ENCODE measurements at regions not wholly inside any gene's neighbourhood (a gene's known extent, or its start where the extent isn't known, plus 50 kb on each side); places are given as distances from the start of the nearest gene placed in this dataset.

DNA sequence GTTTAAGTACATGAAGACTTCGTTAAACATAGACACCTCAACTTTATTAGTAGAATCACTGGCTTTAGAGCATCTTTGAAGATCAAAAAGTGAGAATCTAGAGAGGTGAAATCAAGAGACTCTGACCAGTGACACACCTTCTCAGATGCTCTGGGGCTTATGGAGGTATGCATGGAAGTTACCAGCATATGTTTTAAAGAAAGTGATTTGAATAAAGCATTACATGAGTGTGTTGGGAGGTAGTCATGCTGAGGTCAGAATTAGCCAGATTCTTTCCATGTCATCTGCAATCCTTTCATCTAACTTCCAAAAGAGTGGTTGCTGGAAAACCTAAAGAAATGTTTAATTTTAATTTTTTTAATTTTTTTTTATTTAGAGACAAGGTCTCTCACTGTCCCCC lies 658.0 kb upstream of the GOLIM4 start:
- no peaks in the 10 kb centered on the region for H3K27me3 ChIP-seq (replicated peaks; ENCODE audit: control insufficient read depth, insufficient read depth, low read length)
- TF ChIP-seq, protein P1, sequence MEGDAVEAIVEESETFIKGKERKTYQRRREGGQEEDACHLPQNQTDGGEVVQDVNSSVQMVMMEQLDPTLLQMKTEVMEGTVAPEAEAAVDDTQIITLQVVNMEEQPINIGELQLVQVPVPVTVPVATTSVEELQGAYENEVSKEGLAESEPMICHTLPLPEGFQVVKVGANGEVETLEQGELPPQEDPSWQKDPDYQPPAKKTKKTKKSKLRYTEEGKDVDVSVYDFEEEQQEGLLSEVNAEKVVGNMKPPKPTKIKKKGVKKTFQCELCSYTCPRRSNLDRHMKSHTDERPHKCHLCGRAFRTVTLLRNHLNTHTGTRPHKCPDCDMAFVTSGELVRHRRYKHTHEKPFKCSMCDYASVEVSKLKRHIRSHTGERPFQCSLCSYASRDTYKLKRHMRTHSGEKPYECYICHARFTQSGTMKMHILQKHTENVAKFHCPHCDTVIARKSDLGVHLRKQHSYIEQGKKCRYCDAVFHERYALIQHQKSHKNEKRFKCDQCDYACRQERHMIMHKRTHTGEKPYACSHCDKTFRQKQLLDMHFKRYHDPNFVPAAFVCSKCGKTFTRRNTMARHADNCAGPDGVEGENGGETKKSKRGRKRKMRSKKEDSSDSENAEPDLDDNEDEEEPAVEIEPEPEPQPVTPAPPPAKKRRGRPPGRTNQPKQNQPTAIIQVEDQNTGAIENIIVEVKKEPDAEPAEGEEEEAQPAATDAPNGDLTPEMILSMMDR (IDR thresholded peaks at IDR 0.05; ENCODE audit: insufficient read depth, low read length, poor library complexity, severe bottlenecking), result no peak
- no peaks in the 10 kb centered on the region for H3K36me3 ChIP-seq (ENCODE audit: control insufficient read depth, insufficient read depth, low read length)
- no peak for DNase-seq (ENCODE audit: extremely low read depth, insufficient read length)
- H3K4me3 ChIP-seq (replicated peaks; ENCODE audit: low read depth, low read length), result no peak overlapping the region

DNA sequence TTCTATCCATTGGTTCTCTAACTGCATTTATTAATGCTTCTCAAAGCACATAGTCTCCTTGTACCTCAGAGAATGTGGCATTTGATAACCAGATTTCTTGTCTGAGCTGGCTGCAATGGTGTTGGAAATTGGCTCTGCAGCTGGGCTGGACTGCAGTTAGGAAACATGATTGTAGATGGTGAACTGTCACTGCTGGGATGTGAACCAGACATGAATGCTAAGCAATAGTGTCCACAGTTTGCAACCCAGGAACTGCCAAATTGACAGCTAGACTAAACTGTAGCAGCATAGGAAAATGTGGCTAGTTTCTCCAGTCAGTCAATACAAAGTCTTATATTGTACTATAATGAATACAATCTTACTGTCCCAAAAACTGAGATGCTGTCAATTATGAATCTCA lies 656.6 kb upstream of the GOLIM4 start:
- TF ChIP-seq, protein P1 (IDR thresholded peaks at IDR 0.05; ENCODE audit: insufficient read depth, low read length, poor library complexity, severe bottlenecking), result no peak
- Histone ChIP-seq H3K36me3 (ENCODE audit: control insufficient read depth, insufficient read depth, low read length) (no peaks in the 10 kb centered on the region), H3K4me3 (replicated peaks; ENCODE audit: low read depth, low read length) (no peak overlapping the region), H3K27me3 (replicated peaks; ENCODE audit: control insufficient read depth, insufficient read depth, low read length) (no peaks in the 10 kb centered on the region)
- no peak for DNase-seq (ENCODE audit: extremely low read depth, insufficient read length)

DNA sequence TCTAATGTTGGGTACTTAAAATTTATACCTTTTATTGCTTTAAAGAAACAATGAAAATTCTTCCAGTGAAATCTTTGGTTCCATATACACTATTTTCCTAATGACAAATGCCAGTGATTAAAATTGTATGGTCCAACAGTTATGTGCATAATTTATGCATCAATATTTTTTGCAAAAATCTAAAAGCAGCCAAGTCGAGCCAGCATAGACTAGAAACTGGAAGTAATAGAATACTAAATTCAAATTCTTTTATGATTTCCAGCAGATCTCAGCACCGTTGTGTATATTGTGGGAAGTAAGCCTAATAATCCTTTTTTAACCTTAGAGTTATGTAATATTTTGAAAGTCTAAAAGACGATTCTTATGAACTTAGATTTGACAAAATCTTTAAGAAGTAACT lies 652.0 kb upstream of the GOLIM4 start:
- no peak for DNase-seq (ENCODE audit: extremely low read depth, insufficient read length)
- TF ChIP-seq, protein P1 (IDR thresholded peaks at IDR 0.05; ENCODE audit: insufficient read depth, low read length, poor library complexity, severe bottlenecking), result no peak
- no peaks in the 10 kb centered on the region for H3K36me3 ChIP-seq (ENCODE audit: control insufficient read depth, insufficient read depth, low read length)
- no peaks in the 10 kb centered on the region for H3K27me3 ChIP-seq (replicated peaks; ENCODE audit: control insufficient read depth, insufficient read depth, low read length)
- H3K4me3 ChIP-seq (replicated peaks; ENCODE audit: low read depth, low read length), result no peak overlapping the region

DNA sequence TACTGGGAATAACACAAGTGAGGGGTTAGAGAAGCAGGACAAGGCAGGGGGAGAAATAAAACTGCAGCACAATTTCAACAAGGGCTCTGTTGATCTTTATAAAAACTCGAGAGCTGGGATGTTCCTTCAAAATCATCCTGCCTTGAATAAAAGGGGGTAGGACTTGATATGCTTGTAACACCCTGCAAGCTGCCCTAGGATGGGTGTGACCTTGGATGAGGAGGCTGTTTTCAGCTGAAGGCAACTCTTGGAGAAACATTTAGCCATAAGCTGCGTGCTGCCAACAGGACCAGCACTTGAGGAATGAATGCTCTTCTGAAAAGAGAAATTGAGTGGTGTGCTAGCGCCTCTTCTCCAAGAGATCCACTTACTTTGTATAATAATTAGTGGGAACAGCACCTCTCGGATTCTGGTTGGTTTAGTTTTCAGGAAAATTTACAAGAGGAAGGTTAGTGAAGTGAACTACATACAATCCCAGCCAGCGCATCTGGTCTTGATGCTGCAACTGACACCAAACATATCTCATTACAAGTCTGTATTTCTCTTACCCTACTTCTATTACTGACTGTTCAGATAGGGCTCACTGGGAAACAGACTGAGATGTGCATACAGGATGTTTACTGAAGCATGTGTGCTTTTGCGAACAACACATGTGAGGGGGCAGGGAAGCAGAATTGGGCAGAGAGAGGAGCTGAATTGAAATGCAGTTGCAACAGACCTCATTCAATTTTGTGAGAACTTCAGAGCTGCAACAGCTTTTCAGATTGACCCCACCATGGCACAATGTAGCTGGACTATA lies 643.0 kb upstream of the GOLIM4 start:
- TF ChIP-seq, protein P1 (IDR thresholded peaks at IDR 0.05; ENCODE audit: insufficient read depth, low read length, poor library complexity, severe bottlenecking), result no peak
- Histone ChIP-seq H3K4me3 (replicated peaks; ENCODE audit: low read depth, low read length) (no peak overlapping the region), H3K36me3 (ENCODE audit: control insufficient read depth, insufficient read depth, low read length) (no peaks in the 10 kb centered on the region), H3K27me3 (replicated peaks; ENCODE audit: control insufficient read depth, insufficient read depth, low read length) (no peaks in the 10 kb centered on the region)
- no peak for DNase-seq (ENCODE audit: extremely low read depth, insufficient read length)

DNA sequence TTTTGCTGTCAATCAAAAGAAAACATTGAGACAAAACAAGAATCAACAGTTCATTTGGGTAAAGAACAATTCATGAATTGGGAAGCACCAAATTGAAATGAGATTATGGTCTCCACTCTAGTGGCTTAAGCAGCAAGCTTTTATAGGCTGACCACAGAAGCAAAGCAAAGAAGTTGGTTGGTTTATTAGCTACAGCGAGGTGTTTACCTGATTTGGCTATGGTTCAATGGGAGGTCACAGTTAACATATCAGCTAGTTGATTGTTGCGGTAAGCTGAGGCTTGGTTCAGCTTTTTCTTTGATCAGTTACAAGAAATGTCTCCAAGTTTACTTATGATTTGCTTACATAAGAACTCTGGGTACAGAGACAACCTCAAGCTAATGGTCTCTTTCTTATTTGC lies 640.5 kb upstream of the GOLIM4 start:
- no peak for DNase-seq (ENCODE audit: extremely low read depth, insufficient read length)
- TF ChIP-seq, protein P1 (IDR thresholded peaks at IDR 0.05; ENCODE audit: insufficient read depth, low read length, poor library complexity, severe bottlenecking), result no peak
- Histone ChIP-seq H3K27me3 (replicated peaks; ENCODE audit: control insufficient read depth, insufficient read depth, low read length) (no peaks in the 10 kb centered on the region), H3K4me3 (replicated peaks; ENCODE audit: low read depth, low read length) (no peak overlapping the region), H3K36me3 (ENCODE audit: control insufficient read depth, insufficient read depth, low read length) (no peaks in the 10 kb centered on the region)

All from GM06990 (cell line).